GM12865 (cell line): ENCODE measurements at regions not wholly inside any gene's neighbourhood (a gene's known extent, or its start where the extent isn't known, plus 50 kb on each side); places are given as distances from the start of the nearest gene placed in this dataset.

Experiments
- DNase-seq: peaks from one replicate; pipeline ENCODE4 v3.0.0; 2010; ENCODE audit warnings: low read depth
- H3K4me3 ChIP-seq: 2 replicates; pipeline ENCODE4 v1.5.1; 2011; ENCODE audit warnings: mild to moderate bottlenecking, low read depth, low read length, control low read depth
- TF ChIP-seq, protein P1 (sequence below): IDR thresholded peaks from 2 replicates; pipeline ENCODE4 v1.5.1; 2011; ENCODE audit warnings: low read length, control low read depth, low read depth, inconsistent platforms; ENCODE audit not compliant: insufficient read depth; ENCODE audit errors: missing control alignments

DNA sequence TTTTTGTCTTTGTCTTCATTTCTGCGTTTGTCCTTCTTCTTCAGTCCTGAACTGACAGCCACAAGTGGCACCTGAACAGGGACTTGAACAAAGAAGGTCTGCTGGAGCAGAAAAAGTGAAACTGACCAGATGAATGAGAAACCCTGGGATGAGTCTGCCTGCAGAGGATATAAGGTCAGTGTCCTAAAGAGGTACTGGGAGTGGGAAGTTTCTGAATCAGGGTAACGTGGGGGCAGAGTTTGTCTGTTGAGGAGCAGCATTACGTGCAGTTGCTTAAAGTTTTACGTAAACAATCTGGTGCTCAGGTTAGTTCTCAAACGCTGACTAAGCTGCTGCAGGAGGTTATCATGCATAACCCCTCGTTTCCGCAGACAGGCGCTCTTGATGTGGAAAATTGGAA, 2057.6 kb downstream of the TP53TG3F start:
- H3K4me3 ChIP-seq, result no peak overlapping the region
- no peak for DNase-seq
- TF ChIP-seq, protein P1, sequence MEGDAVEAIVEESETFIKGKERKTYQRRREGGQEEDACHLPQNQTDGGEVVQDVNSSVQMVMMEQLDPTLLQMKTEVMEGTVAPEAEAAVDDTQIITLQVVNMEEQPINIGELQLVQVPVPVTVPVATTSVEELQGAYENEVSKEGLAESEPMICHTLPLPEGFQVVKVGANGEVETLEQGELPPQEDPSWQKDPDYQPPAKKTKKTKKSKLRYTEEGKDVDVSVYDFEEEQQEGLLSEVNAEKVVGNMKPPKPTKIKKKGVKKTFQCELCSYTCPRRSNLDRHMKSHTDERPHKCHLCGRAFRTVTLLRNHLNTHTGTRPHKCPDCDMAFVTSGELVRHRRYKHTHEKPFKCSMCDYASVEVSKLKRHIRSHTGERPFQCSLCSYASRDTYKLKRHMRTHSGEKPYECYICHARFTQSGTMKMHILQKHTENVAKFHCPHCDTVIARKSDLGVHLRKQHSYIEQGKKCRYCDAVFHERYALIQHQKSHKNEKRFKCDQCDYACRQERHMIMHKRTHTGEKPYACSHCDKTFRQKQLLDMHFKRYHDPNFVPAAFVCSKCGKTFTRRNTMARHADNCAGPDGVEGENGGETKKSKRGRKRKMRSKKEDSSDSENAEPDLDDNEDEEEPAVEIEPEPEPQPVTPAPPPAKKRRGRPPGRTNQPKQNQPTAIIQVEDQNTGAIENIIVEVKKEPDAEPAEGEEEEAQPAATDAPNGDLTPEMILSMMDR, result no peak

DNA sequence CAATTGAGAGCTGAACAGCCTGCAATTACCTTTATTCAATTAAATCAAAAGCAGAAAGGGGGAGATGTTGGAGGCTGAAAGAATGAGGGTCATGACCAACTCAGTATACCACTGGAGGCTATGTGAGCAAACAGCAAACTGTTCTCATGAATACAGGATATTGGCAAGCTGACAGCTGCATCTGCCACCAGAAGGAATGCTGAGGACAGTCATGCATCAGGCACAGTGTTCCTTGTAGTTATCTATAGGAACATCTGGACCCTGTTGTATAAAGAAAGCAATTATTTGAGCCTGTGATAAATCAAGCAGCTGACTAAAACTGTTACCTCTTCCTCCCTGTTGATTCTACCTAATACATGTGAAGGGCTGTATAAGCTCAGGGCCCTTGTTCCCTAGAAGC, 2064.6 kb downstream of the TP53TG3F start:
- no peak overlapping the region for H3K4me3 ChIP-seq
- TF ChIP-seq, protein P1, result no peak
- no peak for DNase-seq

DNA sequence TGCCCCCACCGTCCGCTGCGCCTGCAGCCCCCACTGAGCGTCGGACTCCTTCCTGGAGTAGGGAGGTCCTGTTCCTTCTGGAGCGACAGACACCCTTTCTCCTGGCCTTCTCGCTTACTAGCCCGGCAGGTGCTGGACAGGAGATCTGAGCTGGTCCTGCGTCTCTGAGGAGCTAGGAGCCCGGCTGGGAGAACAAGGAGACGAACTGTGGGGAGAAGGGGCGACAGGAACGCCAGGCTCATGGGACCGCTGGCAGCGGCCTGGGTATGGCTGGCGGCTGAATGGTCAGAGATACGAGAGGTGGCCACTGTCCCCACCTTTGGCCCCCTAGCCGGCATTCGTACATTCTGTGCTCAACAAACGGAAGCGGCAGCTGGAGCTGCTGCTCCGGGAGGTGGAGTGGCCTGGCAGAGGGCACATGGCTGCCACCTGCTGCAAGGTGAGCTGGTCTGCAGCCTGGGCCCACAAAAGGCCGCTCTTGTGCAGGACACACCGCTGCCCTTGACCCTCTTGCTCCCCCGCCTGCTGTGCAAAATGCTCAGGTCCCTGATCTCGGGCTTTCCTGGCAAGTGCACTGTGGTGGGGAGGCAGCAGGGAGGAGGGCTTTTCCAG, 2066.7 kb downstream of the TP53TG3F start:
- H3K4me3 ChIP-seq, result no peak overlapping the region
- TF ChIP-seq, protein P1, result no peak
- no peak for DNase-seq

DNA sequence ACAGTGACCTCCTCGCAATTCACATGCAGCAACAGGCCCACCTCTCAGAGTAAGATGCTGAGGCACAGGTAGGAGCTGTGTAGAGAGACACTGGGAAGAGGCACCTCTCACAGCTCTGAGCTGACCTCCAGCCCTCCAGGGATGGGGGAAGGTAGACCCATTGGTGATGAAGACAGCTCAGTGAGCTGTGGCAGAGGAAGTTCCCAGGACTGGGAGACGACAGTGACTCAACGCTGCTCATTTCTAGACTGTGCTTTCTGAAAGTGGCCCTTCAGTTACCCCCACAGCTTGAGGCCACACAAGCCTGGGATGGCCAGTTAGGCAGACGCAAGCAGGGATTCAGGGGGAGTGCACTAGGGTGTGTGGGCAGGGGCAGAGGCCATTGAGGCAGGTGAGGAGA, 2073.2 kb downstream of the TP53TG3F start:
- TF ChIP-seq, protein P1, result no peak
- no peak overlapping the region for H3K4me3 ChIP-seq
- no peak for DNase-seq

DNA sequence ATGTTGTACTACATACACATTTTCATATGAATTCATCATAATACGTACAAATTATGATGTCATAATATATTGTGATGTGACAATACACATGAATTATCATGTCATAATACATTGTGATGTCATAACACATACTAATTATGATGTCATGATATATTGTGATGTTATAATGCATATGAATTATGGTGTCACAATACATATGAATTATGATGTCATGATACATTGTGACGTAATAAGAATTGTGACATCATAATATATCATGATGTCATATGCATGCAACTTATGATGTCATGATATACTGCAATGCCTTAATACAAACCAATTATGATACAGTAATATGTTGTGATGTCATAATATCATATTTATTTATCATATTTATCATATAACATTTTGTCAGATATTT, 2074.3 kb downstream of the TP53TG3F start:
- no peak for DNase-seq
- TF ChIP-seq, protein P1, result no peak
- no peak overlapping the region for H3K4me3 ChIP-seq

DNA sequence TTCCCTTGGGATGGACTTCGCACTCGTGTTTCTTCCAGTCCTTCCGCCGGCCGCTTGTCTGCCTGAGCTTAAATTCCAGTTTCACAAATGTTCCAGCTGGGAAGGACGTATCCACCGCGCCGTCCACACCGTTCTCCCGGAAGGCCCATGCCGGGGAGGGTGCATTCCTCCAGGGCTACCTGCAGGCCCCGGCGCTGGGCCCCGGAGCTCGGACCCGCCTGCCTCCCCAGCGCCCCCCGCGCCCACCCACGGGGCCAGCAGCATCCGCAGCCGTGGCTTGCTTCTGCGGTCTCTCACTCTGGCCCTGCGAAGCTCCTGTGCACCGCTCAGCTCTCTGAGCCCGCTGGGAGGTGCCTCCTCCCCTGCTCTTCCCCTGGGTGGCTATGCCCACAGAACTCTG, 2084.1 kb downstream of the TP53TG3F start:
- H3K4me3 ChIP-seq, result no peak overlapping the region
- TF ChIP-seq, protein P1, result no peak
- DNase-seq, result no peak

DNA sequence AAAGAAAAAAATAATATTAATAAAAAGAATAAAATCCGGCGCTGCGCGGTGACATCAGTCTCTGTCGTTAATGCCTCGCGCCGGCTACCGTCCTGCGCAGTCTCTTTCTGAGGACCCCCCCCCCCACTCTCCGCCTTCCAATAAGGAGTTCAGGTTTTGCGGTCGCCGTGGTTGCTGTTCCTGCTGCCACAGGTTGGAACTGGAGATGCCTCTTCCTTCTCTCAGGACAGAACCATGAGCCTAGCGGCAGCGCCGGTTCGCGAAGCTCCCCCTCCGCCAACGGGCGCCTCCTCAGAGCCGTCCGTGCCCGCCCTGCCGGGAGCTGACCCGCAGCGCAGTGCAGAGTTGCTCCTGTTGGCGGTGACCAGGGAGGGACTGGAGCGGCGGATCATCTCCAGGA, 2093.4 kb downstream of the TP53TG3F start:
- TF ChIP-seq, protein P1, result no peak
- no peak for DNase-seq
- H3K4me3 ChIP-seq, result no peak overlapping the region
